AG10803 (cell line): ENCODE measurements at regions not wholly inside any gene's neighbourhood (a gene's known extent, or its start where the extent isn't known, plus 50 kb on each side); places are given as distances from the start of the nearest gene placed in this dataset.

Source experiments
- DNase-seq: peaks from one replicate; pipeline ENCODE4 v3.0.0; 2010; ENCODE audit warnings: low read depth
- H3K4me3 ChIP-seq: 2 replicates; pipeline ENCODE4 v1.5.1; 2011; ENCODE audit warnings: mild to moderate bottlenecking, low read length, control low read depth
- TF ChIP-seq, protein P1 (sequence below): conservative IDR thresholded peaks from 2 replicates; pipeline ENCODE4 v1.5.1; 2011; ENCODE audit warnings: mild to moderate bottlenecking, low read length, control low read depth, inconsistent platforms

DNA sequence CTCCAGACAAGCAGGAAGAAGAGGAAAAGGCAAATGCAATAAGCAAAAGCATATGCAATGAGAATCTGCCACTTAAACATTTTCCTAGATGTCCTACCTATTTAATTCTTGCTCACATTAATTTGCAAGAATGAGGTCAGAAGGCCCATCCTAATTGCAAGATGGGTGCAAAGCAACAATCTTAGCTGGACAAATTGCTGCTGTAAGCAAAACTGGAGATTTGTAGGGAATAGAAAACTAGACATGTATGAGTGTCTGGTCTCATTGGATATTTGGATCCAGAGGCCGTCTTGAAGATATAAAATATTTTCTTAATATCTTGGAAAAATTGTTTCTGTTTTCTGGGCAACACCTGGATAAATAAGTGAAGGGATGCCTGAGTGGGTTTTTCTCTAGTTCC lies 150.1 kb upstream of the PGR start:
- no peak for DNase-seq
- no peak overlapping the region for H3K4me3 ChIP-seq
- TF ChIP-seq, protein P1, sequence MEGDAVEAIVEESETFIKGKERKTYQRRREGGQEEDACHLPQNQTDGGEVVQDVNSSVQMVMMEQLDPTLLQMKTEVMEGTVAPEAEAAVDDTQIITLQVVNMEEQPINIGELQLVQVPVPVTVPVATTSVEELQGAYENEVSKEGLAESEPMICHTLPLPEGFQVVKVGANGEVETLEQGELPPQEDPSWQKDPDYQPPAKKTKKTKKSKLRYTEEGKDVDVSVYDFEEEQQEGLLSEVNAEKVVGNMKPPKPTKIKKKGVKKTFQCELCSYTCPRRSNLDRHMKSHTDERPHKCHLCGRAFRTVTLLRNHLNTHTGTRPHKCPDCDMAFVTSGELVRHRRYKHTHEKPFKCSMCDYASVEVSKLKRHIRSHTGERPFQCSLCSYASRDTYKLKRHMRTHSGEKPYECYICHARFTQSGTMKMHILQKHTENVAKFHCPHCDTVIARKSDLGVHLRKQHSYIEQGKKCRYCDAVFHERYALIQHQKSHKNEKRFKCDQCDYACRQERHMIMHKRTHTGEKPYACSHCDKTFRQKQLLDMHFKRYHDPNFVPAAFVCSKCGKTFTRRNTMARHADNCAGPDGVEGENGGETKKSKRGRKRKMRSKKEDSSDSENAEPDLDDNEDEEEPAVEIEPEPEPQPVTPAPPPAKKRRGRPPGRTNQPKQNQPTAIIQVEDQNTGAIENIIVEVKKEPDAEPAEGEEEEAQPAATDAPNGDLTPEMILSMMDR: no peak

DNA sequence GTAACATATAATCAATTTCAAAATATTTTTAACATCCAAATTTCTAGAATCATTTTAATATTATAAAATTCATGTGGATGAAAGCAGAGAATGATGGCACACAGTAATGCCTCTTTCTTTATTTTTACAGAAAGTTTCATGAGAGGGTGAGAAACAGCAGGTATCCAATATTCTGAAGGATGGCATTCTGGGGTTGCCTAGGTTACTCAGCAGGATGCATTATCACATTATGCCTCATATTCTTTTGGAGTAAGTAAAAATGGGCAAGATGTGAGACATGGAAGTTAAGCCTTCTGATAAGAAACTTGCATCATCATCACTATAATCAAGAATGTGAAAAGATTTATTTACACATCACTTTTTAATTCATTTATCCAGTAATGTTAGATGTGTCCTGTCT lies 148.7 kb upstream of the PGR start:
- no peak overlapping the region for H3K4me3 ChIP-seq
- DNase-seq: no peak
- TF ChIP-seq, protein P1: no peak

DNA sequence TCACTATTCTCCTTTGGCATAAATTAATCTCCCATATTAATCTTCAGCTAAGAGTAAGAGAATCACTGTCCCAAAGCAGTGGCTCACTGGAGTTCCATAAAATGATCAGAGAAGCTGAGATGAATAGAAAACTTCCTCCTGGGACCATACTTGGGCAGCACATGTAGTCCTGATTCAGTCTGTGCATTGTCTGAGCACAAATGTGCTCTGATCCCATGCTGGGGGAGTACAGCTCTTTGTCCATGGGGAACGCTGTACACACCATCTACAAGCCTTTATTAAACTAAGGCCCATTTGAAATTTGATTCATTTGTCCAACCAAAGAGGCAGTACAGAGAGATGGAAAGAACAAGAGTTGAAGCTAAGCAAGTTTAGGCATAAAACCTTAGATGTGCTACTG lies 147.4 kb upstream of the PGR start:
- TF ChIP-seq, protein P1: no peak
- H3K4me3 ChIP-seq: no peak overlapping the region
- DNase-seq: no peak

DNA sequence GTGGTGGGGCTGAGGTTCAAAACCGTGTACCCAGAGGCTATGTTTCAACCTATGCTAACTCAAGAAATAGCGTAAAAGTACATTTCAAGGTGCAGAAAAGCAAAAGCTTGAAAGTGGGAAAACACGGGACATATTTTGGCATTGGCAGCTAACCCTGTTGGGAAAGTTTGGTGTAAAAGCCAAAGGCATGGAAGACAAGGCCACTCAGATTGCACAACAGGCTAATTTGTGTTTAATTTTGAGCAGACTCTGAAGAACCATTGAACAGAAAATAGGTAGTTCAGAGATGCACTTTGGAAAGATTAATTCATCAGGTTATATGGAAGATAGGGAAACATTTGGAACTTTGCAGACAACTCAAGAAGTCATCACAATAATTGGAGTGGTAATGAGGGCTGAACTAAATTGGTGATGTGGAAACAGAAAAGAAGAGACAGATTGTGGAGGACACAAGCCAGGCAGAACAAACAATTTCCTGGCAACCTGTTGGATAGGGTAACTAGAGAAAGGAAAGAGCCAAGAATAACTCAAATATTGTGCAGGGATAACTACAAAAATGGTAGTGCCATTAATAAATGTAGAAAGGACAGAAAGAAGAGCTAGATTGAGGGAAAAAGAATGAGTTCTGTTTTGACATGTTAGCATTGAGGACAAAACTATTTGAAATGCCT lies 140.5 kb upstream of the PGR start:
- DNase-seq: no peak
- TF ChIP-seq, protein P1: no peak
- no peak overlapping the region for H3K4me3 ChIP-seq

DNA sequence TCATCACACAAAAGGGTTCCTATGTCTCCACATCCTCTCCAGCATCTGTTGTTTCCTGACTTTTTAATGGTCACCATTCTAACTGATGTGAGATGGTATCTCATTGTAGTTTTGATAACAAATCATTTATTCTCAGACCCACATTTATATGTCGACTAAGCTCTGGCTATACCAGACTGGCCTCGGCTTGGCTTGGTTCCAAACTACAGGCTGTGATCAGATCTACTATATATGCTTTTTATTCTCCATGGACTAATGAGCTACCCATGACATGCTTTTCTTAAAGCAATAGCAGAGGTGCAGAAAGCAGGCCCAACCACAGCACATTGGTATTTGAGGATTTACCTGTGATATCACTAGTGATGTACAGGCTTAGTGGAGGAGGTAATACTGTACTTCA lies 139.8 kb upstream of the PGR start:
- TF ChIP-seq, protein P1: no peak
- no peak for DNase-seq
- H3K4me3 ChIP-seq: no peak overlapping the region

DNA sequence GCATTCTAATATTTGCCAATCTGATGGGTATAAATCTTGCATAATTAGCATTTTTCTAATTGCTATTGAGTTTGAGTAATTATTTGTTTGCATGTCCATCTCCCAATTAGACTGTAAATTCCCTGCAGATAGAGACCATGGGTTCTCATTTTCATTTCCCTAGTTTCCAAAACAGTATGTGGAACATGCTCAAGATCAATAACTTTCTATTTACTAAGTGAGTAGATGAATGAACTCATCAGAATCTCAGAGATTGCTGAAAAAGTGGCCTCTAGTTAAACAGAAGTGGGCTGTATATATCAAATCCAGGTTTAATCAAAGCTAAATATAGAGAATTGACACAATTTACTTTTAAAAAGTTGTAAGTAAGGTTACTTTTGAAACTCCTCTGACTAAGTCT lies 138.0 kb upstream of the PGR start:
- DNase-seq: no peak
- TF ChIP-seq, protein P1: no peak
- H3K4me3 ChIP-seq: no peak overlapping the region

DNA sequence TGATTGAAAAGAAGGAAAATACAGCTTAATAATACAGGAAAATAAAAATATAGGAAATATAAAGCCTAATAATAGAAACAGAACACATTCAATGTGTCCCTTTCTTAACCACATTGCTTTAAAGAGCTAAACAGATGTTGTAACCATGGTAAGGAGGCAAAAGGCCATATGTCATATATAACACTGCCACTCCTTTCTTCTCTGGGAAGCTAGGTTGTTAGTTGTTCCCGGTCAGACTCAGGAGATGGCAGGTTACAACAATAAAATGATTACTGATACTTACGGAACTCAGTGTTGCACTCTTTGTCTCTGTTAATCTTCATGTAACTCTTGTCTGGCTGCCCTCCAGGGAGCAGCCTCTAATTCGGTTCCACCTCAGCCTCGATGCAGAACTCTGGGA lies 134.7 kb upstream of the PGR start:
- TF ChIP-seq, protein P1: no peak
- DNase-seq: no peak
- no peak overlapping the region for H3K4me3 ChIP-seq
